Right lung (tissue), 2 donors: ENCODE measurements at regions not wholly inside any gene's neighbourhood (a gene's known extent, or its start where the extent isn't known, plus 50 kb on each side); places are given as distances from the start of the nearest gene placed in this dataset.

Experiments
- DNase-seq, 2 donors: peaks; one replicate each; pipeline ENCODE4 v3.0.0-alpha.2; 2013

- DNase-seq = no peak
Observed at GRCh38 chr10:131485732-131486131, 174.2 kb upstream of the TCERG1L start.

GRCh38 chr10:131487822-131488221 lies 176.3 kb upstream of the TCERG1L start:
- DNase-seq = no peak

GRCh38 chr10:131490991-131491594 lies 179.6 kb upstream of the TCERG1L start:
- no peak for DNase-seq

- no peak for DNase-seq
Observed at GRCh38 chr10:131492211-131492857, 180.8 kb upstream of the TCERG1L start.

- DNase-seq = no peak
Observed at GRCh38 chr10:131493432-131493831, 181.9 kb upstream of the TCERG1L start.

GRCh38 chr10:131494451-131494850 lies 182.9 kb upstream of the TCERG1L start:
- DNase-seq = no peak

- no peak for DNase-seq
Observed at GRCh38 chr10:131495224-131495623, 183.7 kb upstream of the TCERG1L start.

- DNase-seq = no peak
Observed at GRCh38 chr10:131495892-131496291, 184.4 kb upstream of the TCERG1L start.

GRCh38 chr10:131496351-131497052 lies 185.0 kb upstream of the TCERG1L start:
- DNase-seq = no peak

GRCh38 chr10:131499566-131499965 lies 188.0 kb upstream of the TCERG1L start:
- DNase-seq = no peak

GRCh38 chr10:131500181-131500580 lies 188.7 kb upstream of the TCERG1L start:
- no peak for DNase-seq

- DNase-seq = no peak
Observed at GRCh38 chr10:131500892-131501291, 189.4 kb upstream of the TCERG1L start.

GRCh38 chr10:131503992-131504391 lies 192.5 kb upstream of the TCERG1L start:
- DNase-seq = no peak

- no peak for DNase-seq
Observed at GRCh38 chr10:131511391-131511790, 199.9 kb upstream of the TCERG1L start.

- no peak for DNase-seq
Observed at GRCh38 chr10:131512852-131513251, 201.3 kb upstream of the TCERG1L start.

- no peak for DNase-seq
Observed at GRCh38 chr10:131513445-131513844, 201.9 kb upstream of the TCERG1L start.

GRCh38 chr10:131513901-131514300 lies 202.4 kb upstream of the TCERG1L start:
- no peak for DNase-seq

GRCh38 chr10:131514454-131514853 lies 202.9 kb upstream of the TCERG1L start:
- DNase-seq = no peak

GRCh38 chr10:131516285-131516684 lies 204.8 kb upstream of the TCERG1L start:
- DNase-seq = no peak

- no peak for DNase-seq
Observed at GRCh38 chr10:131517781-131518180, 206.3 kb upstream of the TCERG1L start.

GRCh38 chr10:131519723-131520605 lies 208.4 kb upstream of the TCERG1L start:
- DNase-seq = no peak
